ENCODE measurements at regions not wholly inside any gene's neighbourhood (a gene's known extent, or its start where the extent isn't known, plus 50 kb on each side); places are given as distances from the start of the nearest gene placed in this dataset.
A peak's percentile ranks its signal among the peaks of the same experiment; 100 is the strongest.

GRCh38 chr15:69794645-69795469, 302.9 kb downstream of the TLE3 start:
- no peak for TF ChIP-seq CTCF (IDR thresholded peaks at IDR 0.05; ENCODE audit: insufficient read depth, low read depth, low read length)
- H3K4me3 ChIP-seq (ENCODE audit: low read depth, low read length): no peak overlapping the region

GRCh38 chr15:69795601-69796000, 302.1 kb downstream of the TLE3 start:
- no peak overlapping the region for H3K4me3 ChIP-seq (ENCODE audit: low read depth, low read length)
- DNase-seq (ENCODE audit: low read depth): no peak
- no peak for TF ChIP-seq CTCF (IDR thresholded peaks at IDR 0.05; ENCODE audit: insufficient read depth, low read depth, low read length)

More at GRCh38 chr15:69794645-69795469, 302.9 kb downstream of the TLE3 start:
- DNase-seq (ENCODE audit: low read depth): peak; percentile 16

- DNase-seq (ENCODE audit: low read depth): no peak
- H3K4me3 ChIP-seq (ENCODE audit: low read depth, low read length): no peak overlapping the region
- TF ChIP-seq CTCF (IDR thresholded peaks at IDR 0.05; ENCODE audit: insufficient read depth, low read depth, low read length): no peak
Observed at GRCh38 chr15:69797051-69797595, 300.6 kb downstream of the TLE3 start.

GRCh38 chr15:69797615-69798014, 300.1 kb downstream of the TLE3 start:
- no peak for TF ChIP-seq CTCF (IDR thresholded peaks at IDR 0.05; ENCODE audit: insufficient read depth, low read depth, low read length)
- DNase-seq (ENCODE audit: low read depth): no peak
- no peak overlapping the region for H3K4me3 ChIP-seq (ENCODE audit: low read depth, low read length)

- no peak for TF ChIP-seq CTCF (IDR thresholded peaks at IDR 0.05; ENCODE audit: insufficient read depth, low read depth, low read length)
- DNase-seq (ENCODE audit: low read depth): peak; percentile 53
- H3K4me3 ChIP-seq (ENCODE audit: low read depth, low read length): no peak overlapping the region
Observed at GRCh38 chr15:69798481-69799250, 299.1 kb downstream of the TLE3 start.

GRCh38 chr15:69801144-69801543, 296.6 kb downstream of the TLE3 start:
- no peak for DNase-seq (ENCODE audit: low read depth)
- no peak for TF ChIP-seq CTCF (IDR thresholded peaks at IDR 0.05; ENCODE audit: insufficient read depth, low read depth, low read length)
- no peak overlapping the region for H3K4me3 ChIP-seq (ENCODE audit: low read depth, low read length)

All from fibroblast of villous mesenchyme (primary cell).